GM21723 (cell line): ENCODE measurements at regions not wholly inside any gene's neighbourhood (a gene's known extent, or its start where the extent isn't known, plus 50 kb on each side); places are given as distances from the start of the nearest gene placed in this dataset.
A peak's percentile ranks its signal among the peaks of the same experiment; 100 is the strongest.
"Not testable (repeated sequence)": the region's sequence is repeated elsewhere in the genome, so short reads cannot be mapped to it uniquely, and the experiment has no call there.

Experiments
- ATAC-seq: cut with Tn5 transposase; IDR thresholded peaks from one replicate; pipeline ENCODE4 v1.9.1; 2021; ENCODE audit warnings: mild to moderate bottlenecking, moderate library complexity; ENCODE audit not compliant: unreplicated experiment

DNA sequence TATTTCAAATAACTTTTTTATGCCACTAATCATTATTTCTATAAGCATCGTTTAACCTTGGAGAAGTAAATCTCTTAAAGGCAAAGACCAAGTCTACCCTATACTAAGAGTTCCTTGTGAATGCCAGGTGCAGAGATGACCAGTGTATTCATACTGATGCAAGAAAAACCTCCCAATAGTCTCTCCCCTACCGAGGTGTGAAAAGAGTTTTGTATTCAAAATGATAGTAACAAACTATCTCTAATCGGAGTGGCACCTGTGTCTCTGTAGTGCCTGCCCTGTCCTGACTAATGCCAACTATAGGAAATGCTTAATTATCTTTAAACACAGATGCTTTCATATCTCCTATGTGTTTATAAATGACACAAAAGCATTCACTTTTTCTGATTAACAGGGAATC, 798.5 kb downstream of the TRIB2 start:
- no peak for ATAC-seq

DNA sequence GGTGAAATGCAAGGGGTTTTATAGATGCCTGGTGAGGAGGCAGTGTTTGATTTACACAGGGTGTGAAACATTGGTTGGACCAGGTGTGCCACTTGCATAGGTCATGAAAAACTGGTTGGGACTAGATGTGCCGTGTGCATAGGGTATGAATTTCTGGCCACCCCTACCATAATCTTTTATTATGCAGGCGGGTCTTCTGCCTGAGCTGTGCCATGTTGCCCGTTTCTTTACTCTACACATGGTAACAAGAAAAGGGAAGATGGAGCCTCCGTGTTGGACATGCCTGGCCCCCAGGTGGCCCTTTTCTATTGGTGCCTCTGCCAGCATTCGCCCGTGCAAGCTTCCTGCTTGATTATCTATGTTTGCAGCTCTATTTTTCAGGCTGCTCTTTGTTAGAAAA, 805.4 kb downstream of the TRIB2 start:
- no peak for ATAC-seq

DNA sequence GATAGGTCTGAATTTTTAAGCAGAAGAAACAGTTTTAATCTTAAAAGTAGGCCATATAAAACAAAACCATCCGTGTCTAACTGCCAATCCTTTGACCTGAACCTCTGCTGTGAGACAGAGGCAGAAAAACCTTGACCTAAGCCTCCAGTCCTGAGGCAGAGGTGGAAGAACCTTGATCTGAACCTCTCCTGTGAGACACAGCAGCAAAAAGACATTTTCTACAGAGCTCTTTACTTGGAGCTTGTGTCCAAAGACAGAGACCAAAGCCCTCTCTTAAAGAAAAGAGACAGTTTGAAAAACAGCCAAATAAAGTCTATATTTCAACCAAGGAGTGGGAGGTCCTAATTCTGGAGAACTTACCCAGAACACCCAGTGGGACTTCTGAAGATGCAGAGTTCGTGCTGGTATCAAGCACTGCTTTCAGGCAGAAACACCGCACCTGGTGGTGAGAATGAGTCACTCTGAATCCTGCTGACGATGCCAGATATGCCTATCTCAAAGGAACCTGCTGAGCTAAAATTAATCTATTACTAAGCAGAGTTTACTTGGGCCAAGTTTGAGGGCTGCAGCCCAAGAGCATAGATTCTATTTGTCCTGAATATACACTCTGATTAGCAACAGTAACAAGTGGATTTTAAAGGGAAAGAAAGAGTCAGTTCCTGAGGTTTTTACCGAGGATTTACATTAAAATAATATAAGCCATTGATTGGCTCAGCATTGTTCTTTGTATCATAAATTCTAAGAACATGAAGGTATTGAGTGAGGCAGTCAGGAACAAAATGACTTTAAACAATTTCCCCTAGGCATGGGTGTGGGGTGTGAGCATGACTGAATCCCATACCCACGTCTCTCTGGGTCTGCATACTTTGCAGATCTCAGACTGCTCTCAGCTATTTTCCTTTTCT, 806.4 kb downstream of the TRIB2 start:
- peak; percentile 94 for ATAC-seq

DNA sequence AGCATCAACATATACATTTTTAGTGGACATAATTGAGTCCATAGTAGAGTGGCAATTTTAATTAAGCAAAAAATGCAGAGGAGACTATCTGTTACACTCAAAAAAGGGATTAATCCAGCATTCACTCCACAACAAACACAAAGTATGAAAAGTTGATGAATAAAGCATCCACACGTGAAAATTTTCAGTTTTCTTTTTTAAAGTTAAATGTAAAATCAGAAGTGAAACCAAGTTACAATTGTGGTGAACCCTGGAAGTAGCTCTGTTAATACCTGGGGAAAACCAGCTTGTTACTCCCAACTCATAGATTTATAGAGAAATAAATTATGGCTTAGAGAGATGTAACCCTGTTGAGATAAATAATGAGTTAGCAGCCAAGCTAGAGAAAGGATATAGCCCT, 807.8 kb downstream of the TRIB2 start:
- peak; percentile 31 for ATAC-seq

DNA sequence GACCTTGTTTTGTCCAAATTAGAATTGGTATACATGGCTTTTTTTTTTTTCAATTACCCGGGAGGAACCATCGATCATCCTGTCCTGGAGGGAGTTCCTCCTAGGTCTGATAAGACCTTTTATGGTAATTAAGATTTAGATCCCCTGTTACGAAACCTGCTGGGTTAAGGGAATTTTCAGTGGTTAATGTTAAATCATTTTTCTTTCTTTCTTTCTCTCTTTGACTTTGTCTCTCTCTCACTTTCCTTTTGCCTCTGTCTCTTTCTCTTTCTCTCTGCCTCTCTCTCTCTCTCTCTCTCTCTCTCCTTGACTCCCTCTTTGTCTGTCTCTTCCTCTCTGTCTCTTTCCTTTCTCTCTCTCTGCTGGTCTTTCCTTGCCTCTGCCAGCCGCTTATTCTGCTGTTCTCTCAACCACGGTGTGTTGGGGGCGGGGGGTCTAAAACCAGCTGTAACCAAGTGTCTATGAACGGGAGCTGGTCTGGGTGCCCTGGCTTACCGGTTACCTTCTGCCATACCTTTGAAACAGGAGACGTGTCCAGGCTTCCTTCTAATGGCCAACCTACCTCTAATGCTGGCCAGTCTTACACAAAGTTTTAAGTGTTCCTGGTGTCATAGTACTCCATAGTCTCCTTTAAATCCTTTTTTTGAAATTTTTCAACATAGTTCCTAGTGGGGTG, 815.1 kb downstream of the TRIB2 start:
- not testable (repeated sequence) for ATAC-seq

DNA sequence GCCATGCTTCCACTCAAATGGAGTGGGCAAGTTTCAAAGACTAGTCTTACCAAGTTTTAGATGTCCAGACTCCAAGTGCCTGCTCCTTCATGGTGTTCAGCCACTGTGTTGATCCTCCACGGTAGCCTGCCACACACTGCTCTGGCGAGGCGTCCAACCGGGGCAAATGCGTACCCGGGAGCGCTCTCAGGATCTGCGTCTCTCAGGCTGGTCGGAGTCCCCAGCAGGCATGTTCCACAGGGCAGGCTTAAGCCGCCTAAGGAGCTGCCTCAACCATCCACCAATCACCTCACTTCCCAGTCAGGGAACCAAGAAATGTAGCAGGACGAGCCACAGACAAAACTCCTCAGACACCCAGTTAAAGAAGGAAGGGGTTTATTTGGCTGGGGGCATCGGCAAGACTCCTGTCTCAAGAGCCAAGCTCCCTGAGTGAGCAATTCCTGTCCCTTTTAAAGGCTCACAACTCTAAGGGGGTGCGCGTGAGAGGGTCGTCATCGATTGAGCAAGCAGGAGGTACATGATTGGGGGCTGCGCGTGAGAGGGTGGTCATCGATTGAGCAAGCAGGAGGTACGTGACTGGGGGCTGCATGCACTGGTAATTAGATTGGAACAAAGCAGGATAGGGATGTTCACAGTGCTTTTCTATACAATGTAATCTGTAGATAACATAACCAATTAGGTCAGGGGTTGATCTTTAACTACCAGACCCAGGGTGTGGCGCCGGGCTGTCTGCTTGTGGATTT, 816.2 kb downstream of the TRIB2 start:
- ATAC-seq: not testable (repeated sequence)

DNA sequence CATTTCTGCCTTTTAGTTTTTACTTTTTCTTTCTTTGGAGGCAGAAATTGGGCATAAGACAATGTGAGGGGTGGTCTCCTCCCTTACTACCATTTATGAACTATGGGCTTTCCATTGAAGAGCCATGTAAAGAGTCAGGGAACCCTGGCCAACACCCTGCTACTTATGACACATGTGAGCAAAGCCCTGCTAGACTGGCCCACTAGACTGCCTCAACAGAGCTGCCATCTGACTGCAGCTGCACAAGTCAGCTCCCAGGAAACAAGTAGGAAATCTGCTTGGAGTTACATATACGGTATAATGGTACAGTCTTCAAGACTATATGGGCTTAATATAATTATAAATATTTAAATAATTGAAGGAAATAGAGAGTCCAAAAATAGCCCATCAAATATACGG, 816.8 kb downstream of the TRIB2 start:
- ATAC-seq: no peak

DNA sequence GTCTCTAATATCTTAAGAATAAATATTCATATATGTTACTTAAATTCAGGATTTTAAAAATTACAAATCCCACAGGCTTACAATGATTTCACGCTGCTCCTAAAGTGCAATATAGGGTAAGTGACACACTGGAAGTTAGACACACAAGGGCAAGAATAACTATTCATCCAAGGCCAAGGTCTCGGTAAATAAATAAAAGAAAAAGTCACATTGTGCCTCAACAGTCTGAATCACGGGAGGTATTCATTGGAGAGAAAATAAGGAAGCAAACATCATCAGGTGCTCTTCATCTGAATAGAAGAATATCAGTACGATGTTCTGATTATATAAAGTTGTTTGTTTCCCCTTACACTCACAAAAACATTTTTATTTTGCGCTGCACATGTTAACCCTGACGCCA, 820.2 kb downstream of the TRIB2 start:
- ATAC-seq: no peak

DNA sequence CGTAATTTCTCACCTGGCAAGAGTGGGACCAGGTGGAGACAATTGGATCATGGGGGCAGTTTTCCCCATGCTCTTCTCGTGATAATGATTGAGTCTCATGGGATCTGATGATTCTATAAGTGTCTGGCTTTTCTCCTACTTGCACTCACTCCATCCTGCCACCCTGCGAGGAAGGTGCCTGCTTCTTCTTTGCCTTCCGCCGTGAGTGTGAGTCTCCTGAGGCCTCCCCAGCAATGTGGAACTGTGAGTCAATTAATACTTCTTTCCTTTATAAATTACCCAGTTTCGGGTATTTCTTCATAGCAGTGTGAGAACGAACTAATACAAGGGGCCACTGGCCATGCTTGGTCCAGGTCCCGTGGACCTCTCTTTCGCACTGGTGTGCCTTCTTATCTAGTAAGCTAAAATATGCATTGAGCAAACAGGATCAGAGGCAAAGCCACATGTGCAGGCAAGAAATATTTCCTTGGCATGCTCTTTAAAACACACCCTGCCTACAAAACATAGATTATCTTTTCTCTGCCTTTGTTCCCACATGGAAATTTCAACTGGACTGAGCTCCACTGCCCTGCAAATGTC, 821.1 kb downstream of the TRIB2 start:
- no peak for ATAC-seq

DNA sequence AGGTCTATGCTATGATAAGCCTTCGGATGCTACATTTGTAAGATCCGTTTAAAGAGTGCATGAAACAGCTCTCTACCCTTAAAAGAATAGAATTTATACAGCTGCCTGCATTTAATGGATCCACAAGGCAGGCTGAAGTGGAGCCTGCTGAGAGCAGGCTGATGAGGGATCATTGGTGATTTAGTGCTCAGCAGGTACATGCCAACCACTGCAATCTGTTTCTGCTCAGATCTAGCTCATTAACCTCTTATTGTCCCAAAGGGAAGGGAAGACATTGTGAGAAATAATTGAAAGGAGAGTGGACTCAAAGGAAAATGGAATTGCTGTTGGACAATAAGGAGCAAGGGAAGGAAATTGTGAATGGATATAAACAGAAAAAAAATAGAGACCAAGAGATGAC, 822.6 kb downstream of the TRIB2 start:
- no peak for ATAC-seq

DNA sequence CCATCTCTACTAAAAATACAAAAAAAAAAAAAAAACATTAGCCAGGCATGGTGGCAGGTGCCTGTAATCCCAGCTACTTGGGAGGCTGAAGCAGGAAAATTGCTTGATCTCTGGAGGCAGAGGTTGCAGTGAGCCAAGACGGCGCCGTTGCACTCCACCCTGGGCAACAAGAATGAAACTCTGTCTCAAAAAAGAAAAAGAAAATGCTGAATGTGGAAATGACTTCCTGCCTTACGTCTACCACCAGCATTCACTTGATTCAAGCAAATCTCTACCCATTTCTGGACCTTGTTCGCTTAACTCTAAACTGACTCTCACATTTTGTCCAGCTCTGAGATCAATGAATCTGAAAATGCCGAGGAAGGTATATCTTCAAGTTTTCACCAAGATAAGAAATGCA, 825.3 kb downstream of the TRIB2 start:
- no peak for ATAC-seq

DNA sequence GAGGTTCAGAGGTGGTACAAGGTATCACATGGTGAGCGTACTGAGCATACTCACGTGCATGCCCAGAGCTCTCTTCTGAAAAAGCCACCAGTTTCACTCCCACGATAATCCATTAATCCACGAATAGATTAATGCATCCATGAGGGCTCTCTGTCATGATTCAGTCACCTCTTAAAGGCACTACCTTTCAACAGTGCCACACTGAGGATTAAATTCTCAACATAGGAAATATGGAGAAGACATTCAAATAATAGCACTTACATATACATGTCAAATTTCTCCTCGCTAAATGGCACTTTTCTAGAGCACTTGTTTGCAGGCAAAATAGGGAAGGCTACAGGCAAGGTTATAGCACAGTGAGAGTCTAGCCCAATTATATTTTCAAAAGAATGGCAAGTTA, 825.9 kb downstream of the TRIB2 start:
- no peak for ATAC-seq

DNA sequence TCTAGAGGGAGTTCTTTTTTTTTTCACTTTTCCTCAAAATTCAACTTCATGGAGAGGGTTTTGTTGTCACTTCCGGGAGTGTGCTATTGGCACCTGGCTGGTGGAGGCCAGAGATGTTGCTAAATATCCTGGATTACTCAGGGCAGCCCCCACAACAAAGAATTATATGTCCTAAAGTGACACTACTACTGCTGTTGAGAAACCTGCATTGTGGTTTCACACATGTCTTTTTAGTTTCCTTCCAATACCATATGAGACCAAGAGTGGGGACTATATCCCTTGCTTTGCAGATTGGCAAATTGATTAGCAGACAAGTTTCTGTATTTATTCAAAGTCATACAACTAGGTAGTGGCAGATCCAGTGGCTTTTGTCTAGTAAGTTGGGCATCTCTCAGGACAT, 826.8 kb downstream of the TRIB2 start:
- ATAC-seq: peak; percentile 81

DNA sequence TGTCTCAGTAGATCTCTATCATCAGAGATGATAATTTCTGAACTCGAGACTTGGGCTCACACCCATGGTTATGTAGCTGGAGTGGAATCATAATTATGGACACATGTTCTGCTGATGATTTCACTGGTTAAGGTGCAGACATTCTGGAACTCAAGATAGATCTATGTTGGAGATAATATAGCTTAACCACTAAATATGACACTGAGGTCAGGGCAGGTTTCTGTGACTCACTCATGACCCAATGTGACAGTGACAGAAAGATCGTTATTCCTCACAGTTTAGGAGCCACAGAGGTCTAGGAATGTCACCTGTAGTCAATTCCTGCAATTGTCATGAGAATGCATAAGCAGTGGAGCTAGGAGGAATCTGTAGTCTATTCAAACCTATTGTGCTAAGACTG, 828.6 kb downstream of the TRIB2 start:
- ATAC-seq: no peak

DNA sequence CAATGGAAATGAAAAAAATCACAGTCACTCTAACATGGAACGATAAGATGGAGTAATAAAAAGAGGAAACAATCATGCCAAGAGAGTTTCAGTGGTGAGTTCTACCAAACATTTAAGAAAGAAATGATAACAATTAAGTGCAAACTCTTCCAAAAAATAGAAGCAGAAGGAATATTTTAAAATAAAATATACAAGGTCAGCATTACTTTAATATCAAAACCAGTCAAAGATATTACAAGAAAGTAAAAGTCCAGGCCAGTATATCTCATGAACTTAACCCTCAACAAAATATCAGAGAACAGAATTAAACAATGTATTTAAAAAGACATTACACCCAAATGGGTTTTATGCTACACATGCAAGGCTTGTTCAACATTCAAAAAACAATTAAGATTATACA, 829.4 kb downstream of the TRIB2 start:
- ATAC-seq: no peak

DNA sequence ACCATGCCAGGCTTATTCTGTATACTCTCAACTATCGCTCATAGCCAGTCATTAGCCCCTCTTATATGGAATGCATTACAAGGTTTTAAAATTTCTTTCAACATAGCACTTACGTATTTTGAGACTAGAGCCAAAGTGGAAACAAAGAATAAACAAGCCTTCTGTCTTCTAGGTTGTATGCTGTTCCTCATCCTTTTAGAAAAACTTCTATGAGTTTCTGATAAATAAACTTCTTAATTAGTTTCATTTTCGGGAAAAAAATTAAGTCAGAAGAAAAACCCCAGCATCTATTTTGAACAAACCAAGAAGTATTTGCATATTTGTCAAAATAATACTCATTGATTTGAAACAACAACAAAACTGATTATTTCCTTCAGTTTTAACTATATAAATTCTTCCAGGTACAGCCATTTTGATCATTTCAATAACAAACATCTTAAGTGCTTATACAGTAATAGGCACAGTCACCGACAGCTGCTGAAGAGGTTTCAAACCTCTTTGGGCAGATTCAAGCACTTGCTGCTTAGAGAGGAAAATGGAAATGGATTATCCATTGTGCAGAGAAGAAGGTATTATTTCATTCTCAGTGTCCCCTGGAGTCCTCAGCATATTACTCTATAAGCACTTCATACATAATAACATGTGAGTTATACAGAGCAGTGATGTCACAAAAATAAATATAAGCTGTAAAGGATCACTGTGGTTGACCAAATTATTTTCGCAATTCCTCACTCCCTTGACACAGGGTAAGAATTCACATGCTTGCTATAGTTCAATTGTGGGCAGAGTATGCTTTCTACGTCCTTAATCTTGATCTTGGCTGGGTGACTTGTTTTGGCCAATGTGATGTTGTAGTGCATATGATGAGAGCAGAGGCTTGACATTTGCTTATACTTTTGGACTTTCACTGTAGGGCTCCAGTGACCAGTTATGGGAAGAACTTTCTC, 833.8 kb downstream of the TRIB2 start:
- no peak for ATAC-seq

DNA sequence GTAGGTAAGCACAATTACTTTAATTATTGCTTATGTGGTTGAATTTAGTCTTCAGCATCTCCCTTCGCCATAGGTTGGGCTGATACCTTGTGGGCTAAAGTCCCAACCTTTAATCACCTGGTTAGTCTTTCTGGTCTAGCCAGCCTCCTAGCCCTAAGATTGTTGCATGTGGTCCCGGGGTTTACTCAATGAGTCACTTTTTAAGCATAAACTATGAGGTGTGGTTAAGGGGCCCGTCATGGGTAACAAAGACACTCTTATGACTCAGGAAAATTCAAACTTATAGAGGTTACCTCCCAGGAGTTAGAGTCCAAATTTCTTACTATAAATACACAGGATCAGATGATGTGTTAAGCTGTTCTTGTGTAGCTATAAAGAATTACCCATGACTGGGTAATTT, 841.6 kb downstream of the TRIB2 start:
- peak; percentile 53 for ATAC-seq

DNA sequence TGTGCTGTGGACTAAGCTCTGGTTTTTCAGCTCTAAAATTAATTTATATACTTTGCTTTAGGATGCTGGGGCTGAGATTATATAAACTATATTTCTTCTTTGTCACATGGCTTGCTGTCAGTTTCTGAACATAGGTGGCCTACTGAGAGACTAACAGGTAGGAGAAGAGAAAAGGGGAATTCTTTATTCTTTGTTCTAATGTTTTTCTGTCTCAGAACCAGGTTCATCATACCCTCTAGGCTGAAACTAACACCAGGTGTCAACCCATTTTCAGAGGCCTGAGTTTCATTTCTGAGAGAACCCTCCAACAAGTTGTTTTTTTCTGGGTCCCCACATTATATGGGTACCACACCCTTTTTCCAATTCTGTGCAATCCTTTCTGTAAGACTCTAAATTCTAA, 843.6 kb downstream of the TRIB2 start:
- ATAC-seq: peak; percentile 79

DNA sequence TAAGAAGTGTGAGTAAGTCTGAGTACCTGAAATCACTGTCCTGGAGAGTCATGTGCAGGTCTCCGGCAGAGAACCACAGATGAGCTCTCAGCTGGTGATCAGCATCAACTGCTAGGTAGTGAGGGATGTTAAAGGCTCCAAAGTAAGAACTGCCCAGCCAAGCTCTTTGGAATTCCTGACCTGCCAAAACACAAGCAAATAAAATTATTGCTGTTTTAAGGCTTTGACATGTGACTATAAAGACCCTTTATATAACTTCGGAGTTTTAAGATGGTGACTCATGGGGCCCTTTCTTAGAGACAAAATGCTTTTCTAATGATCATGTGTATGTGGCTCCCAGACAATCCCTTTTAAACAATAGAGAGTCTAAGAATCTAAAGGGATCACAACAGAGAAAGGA, 855.7 kb downstream of the TRIB2 start:
- ATAC-seq: no peak

DNA sequence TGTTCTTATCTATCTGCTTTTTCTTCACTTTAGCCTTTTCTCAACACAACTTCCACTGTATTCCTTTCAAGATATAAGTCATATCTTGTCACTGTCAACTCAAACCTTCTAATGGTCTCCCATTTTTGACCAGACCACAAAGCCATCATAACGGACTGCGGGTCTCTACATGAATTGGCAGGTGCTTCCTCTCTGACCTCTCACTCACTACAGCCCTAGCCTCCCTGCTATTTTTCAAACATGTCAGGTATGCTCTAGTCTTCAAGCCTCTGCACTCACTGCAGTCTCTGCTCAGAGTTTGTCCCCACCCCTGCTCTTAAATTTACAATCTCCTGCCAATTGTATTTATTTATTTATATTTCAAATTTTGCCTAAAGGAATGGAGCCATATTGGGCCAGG, 858.1 kb downstream of the TRIB2 start:
- no peak for ATAC-seq
